ENCODE measurements at regions not wholly inside any gene's neighbourhood (a gene's known extent, or its start where the extent isn't known, plus 50 kb on each side); places are given as distances from the start of the nearest gene placed in this dataset.

DNA sequence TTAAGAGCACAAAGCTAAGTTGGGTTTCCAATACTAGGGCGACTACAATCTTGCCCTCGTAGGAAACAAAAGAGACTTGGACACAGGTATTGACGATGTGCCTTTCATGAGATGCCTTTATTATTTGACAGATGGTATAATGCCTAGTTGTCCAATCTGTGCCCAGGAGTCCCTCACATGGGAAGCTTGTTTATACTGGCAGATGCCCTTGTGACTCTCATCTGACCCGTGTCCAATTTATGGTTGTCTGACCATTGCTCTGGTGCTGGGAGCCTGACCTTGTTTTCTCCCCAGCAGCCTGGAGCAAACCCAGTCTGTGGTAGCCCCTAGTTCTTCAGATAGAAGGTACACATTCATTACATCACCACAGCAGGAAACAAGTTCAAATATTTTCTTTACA, 511.7 kb downstream of the AGTPBP1 start:
- no peak overlapping the region for H3K4me3 ChIP-seq
- H2AFZ ChIP-seq (ENCODE audit: low read depth, low read length), result no peak overlapping the region
- H3K36me3 ChIP-seq (ENCODE audit: control insufficient read depth, insufficient read depth, low read length), result no peaks in the 10 kb centered on the region
- H3K9me3 ChIP-seq (replicated peaks; ENCODE audit: control insufficient read depth, insufficient read depth, low read depth, low read length), result no peaks in the 10 kb centered on the region
- H3K4me1 ChIP-seq (replicated peaks in 1 of 2; ENCODE audit: control insufficient read depth in 2 of 2, insufficient read depth in 2 of 2, low read length in 2 of 2), result no peaks in the 10 kb centered on the region
- CTCF ChIA-PET (ENCODE audit: low intra/inter-chr PET ratio), result no interaction called here
- in situ Hi-C loops (cut with MboI), result no loop called here
- 0% methylated on average over 4 of the region's 4 CpGs for WGBS (ENCODE audit: insufficient coverage, low coverage, missing lambda C conversion rate)
- no peak for DNase-seq (ENCODE audit: extremely low read depth in 1 of 4, low spot score in 3 of 4)
- BruUV-seq (replicated peaks), result no TSS peak
- no peak overlapping the region for H3K27ac ChIP-seq (ENCODE audit: extremely low read depth, low read depth, low read length)
- TF ChIP-seq MYC (IDR thresholded peaks at IDR 0.05; ENCODE audit: low read depth, low read length), result no peak
- TF ChIP-seq MYC (CRISPR knock-in tag; IDR thresholded peaks at IDR 0.05; ENCODE audit: borderline replicate concordance, low read depth), result no peak
- no peak for TF ChIP-seq SIRT6 (IDR thresholded peaks at IDR 0.05; ENCODE audit: low read depth, low read length)
- no peak for TF ChIP-seq CAMTA2 (CRISPR knock-in tag; conservative IDR thresholded peaks at IDR 0.05)
- TF ChIP-seq, protein P1, sequence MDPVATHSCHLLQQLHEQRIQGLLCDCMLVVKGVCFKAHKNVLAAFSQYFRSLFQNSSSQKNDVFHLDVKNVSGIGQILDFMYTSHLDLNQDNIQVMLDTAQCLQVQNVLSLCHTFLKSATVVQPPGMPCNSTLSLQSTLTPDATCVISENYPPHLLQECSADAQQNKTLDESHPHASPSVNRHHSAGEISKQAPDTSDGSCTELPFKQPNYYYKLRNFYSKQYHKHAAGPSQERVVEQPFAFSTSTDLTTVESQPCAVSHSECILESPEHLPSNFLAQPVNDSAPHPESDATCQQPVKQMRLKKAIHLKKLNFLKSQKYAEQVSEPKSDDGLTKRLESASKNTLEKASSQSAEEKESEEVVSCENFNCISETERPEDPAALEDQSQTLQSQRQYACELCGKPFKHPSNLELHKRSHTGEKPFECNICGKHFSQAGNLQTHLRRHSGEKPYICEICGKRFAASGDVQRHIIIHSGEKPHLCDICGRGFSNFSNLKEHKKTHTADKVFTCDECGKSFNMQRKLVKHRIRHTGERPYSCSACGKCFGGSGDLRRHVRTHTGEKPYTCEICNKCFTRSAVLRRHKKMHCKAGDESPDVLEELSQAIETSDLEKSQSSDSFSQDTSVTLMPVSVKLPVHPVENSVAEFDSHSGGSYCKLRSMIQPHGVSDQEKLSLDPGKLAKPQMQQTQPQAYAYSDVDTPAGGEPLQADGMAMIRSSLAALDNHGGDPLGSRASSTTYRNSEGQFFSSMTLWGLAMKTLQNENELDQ (CRISPR knock-in tag; IDR thresholded peaks at IDR 0.05; ENCODE audit: borderline replicate concordance), result no peak
- TF ChIP-seq, protein P2, sequence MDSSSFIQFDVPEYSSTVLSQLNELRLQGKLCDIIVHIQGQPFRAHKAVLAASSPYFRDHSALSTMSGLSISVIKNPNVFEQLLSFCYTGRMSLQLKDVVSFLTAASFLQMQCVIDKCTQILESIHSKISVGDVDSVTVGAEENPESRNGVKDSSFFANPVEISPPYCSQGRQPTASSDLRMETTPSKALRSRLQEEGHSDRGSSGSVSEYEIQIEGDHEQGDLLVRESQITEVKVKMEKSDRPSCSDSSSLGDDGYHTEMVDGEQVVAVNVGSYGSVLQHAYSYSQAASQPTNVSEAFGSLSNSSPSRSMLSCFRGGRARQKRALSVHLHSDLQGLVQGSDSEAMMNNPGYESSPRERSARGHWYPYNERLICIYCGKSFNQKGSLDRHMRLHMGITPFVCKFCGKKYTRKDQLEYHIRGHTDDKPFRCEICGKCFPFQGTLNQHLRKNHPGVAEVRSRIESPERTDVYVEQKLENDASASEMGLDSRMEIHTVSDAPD (CRISPR knock-in tag; IDR thresholded peaks at IDR 0.05), result no peak
- no peak for TF ChIP-seq ZNF644 (tag; IDR thresholded peaks at IDR 0.05; ENCODE audit: low read depth)
- no peak for TF ChIP-seq BRCA1 (IDR thresholded peaks at IDR 0.05)
- TF ChIP-seq BRCA1 (CRISPR knock-in tag; IDR thresholded peaks at IDR 0.05), result no peak
- no peak for TF ChIP-seq FOXA3 (CRISPR knock-in tag; conservative IDR thresholded peaks at IDR 0.05 in 1 of 2, IDR thresholded peaks at IDR 0.05 in 1 of 2)
- no peak for TF ChIP-seq JUN (IDR thresholded peaks at IDR 0.05; ENCODE audit: borderline replicate concordance, low read depth, low read length)
- no peak for TF ChIP-seq JUN (CRISPR knock-in tag; IDR thresholded peaks at IDR 0.05; ENCODE audit: borderline replicate concordance)
- TF ChIP-seq NELFE (IDR thresholded peaks at IDR 0.05; ENCODE audit: insufficient read depth, insufficient read length), result no peak
- TF ChIP-seq ARID1B (IDR thresholded peaks at IDR 0.05), result no peak
- no peak for TF ChIP-seq PTRF (tag; IDR thresholded peaks at IDR 0.05)
- POLR2A ChIA-PET, result no interaction called here
- no peaks in the 10 kb centered on the region for H3K27me3 ChIP-seq (ENCODE audit: control insufficient read depth in 2 of 2, insufficient read depth in 2 of 2, low read length in 2 of 2)
- H3K4me2 ChIP-seq (ENCODE audit: insufficient read depth, low read length), result no peak overlapping the region
- no peak overlapping the region for H3K9ac ChIP-seq (ENCODE audit: insufficient read depth in 1 of 2, low read depth in 2 of 2, low read length in 2 of 2)
- no peak for ATAC-seq
- no peaks in the 10 kb centered on the region for H3K9me1 ChIP-seq (ENCODE audit: control insufficient read depth, insufficient read depth, low read length)
- H4K20me1 ChIP-seq (replicated peaks; ENCODE audit: control insufficient read depth, insufficient read depth, low read length), result no peaks in the 10 kb centered on the region
- no peaks in the 10 kb centered on the region for H3K79me2 ChIP-seq (ENCODE audit: control insufficient read depth, insufficient read depth, low read length)
- no peak for FAIRE-seq
- intact Hi-C loops (cut with micrococcal nuclease), result no loop called here
